Osteocyte (in vitro differentiated cells): ENCODE measurements at regions not wholly inside any gene's neighbourhood (a gene's known extent, or its start where the extent isn't known, plus 50 kb on each side); places are given as distances from the start of the nearest gene placed in this dataset.

Experiments used
- DNase-seq: peaks from one replicate; pipeline ENCODE4 v3.0.0; 2021; ENCODE audit warnings: mixed read lengths; ENCODE audit not compliant: unreplicated experiment; ENCODE audit errors: extremely low spot score
- H3K27ac Mint-ChIP-seq: one replicate; pipeline ENCODE4 v1.8.0; 2021; ENCODE audit warnings: mild to moderate bottlenecking, mixed read lengths; ENCODE audit not compliant: unreplicated experiment
- H3K27me3 Mint-ChIP-seq: one replicate; pipeline ENCODE4 v1.8.0; 2021; ENCODE audit warnings: mixed read lengths; ENCODE audit not compliant: unreplicated experiment
- H3K36me3 Mint-ChIP-seq: one replicate; pipeline ENCODE4 v1.8.0; 2021; ENCODE audit warnings: mixed read lengths; ENCODE audit not compliant: unreplicated experiment
- H3K4me1 Mint-ChIP-seq: one replicate; pipeline ENCODE4 v1.8.0; 2021; ENCODE audit warnings: mixed read lengths; ENCODE audit not compliant: unreplicated experiment
- H3K4me3 Mint-ChIP-seq: one replicate; pipeline ENCODE4 v1.8.0; 2021; ENCODE audit warnings: mild to moderate bottlenecking, moderate library complexity, mixed read lengths; ENCODE audit not compliant: unreplicated experiment
- H3K9me3 Mint-ChIP-seq: one replicate; pipeline ENCODE4 v1.8.0; 2021; ENCODE audit warnings: mixed read lengths; ENCODE audit not compliant: unreplicated experiment
- TF ChIP-seq, protein P1 (sequence below): fragments of 200-600 bp; sonication (generic); IDR thresholded peaks from 2 replicates; pipeline ENCODE4 v1.5.0; 2021; ENCODE audit warnings: antibody characterized with exemption, mild to moderate bottlenecking, moderate library complexity

DNA sequence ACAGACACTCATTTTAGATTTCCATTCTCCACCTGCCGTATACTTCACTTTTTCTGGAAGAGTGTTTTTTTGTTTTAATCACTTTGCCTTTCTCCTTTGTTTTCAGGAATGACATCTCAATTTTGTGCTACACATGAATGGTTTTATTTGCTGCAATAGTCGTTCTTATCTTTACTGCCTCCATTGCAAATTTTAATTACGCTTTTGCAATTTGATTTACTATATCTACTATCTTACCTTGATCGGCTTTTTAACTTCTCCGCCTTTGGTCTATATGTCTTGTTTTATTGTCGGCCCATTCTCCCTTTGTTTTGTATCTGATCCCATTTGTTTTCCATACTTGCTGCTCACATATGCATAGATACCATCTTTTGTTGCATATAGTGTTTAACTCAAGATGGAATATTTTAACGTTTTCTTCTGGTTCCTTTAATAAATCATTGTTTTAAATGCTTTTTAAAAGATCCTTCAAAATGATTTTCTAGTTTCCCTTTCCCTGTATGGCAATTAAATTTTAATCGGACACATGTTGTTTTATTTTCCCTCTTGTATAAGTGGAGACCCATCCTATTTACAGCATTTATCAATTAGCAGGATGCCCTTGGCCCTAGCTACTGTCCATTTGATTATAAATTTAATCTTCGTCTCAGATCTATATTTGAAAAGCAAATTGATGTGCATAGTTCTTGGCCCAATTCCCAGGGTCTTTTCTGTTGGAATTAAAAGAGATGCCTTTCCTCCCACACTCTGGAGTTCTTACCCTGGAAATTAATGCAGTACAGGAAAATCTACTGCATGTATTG lies 97.2 kb upstream of the CNTN4 start:
- H3K4me3 Mint-ChIP-seq, result no peak overlapping the region
- TF ChIP-seq, protein P1, sequence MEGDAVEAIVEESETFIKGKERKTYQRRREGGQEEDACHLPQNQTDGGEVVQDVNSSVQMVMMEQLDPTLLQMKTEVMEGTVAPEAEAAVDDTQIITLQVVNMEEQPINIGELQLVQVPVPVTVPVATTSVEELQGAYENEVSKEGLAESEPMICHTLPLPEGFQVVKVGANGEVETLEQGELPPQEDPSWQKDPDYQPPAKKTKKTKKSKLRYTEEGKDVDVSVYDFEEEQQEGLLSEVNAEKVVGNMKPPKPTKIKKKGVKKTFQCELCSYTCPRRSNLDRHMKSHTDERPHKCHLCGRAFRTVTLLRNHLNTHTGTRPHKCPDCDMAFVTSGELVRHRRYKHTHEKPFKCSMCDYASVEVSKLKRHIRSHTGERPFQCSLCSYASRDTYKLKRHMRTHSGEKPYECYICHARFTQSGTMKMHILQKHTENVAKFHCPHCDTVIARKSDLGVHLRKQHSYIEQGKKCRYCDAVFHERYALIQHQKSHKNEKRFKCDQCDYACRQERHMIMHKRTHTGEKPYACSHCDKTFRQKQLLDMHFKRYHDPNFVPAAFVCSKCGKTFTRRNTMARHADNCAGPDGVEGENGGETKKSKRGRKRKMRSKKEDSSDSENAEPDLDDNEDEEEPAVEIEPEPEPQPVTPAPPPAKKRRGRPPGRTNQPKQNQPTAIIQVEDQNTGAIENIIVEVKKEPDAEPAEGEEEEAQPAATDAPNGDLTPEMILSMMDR, result no peak
- no peak for DNase-seq
- H3K9me3 Mint-ChIP-seq, result peaks cover 8% of the 10 kb centered on the region
- H3K4me1 Mint-ChIP-seq, result peaks cover 10% of the 10 kb centered on the region
- H3K36me3 Mint-ChIP-seq, result peaks cover 2% of the 10 kb centered on the region
- H3K27me3 Mint-ChIP-seq, result no peaks in the 10 kb centered on the region
- no peak overlapping the region for H3K27ac Mint-ChIP-seq

DNA sequence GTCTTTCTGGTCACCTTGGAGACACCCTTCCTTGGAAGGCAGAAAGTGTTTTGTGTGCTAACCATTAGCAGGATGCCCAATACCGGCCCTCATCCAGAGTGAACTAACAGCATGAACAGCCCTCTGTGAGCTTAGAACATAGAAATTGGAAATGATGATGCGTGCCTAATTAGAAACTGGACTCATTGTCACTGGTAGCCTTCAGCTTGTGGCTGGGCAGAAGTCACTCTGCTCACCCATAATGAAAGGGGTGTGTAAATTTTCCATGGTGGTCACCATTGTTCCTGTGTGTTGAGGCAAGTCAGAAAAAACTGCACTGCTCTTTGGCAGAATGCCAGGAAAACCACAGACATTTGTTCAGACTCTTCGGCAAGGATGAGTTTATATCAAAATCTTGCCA lies 74.7 kb upstream of the CNTN4 start:
- Mint-ChIP-seq H3K27ac (no peak overlapping the region), H3K9me3 (peaks cover 9% of the 10 kb centered on the region), H3K4me3 (no peak overlapping the region), H3K27me3 (peaks cover 3% of the 10 kb centered on the region), H3K4me1 (no peaks in the 10 kb centered on the region), H3K36me3 (no peaks in the 10 kb centered on the region)
- TF ChIP-seq, protein P1, result no peak
- DNase-seq, result no peak

DNA sequence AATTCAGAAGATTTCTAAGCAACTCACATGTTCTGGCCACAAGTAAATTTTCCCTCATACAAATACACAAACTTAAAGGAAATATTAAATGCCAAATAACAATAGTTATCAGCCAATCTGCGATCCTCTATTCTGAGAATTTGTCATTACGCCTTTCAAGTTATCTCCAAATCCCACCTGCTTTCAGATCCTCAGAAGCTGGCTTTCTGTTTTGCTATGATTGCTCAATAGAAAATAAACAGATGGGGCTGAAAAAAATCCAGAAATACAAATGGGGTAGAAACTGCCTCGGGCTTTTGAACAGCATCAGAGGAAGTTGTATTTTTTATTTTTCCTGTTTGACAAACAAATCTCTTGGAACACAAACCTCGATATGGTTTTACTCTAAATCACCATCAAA lies 74.0 kb upstream of the CNTN4 start:
- DNase-seq, result no peak
- H3K27me3 Mint-ChIP-seq, result peaks cover 3% of the 10 kb centered on the region
- no peaks in the 10 kb centered on the region for H3K4me1 Mint-ChIP-seq
- peaks cover 5% of the 10 kb centered on the region for H3K9me3 Mint-ChIP-seq
- TF ChIP-seq, protein P1, result no peak
- no peak overlapping the region for H3K4me3 Mint-ChIP-seq
- no peaks in the 10 kb centered on the region for H3K36me3 Mint-ChIP-seq
- no peak overlapping the region for H3K27ac Mint-ChIP-seq

DNA sequence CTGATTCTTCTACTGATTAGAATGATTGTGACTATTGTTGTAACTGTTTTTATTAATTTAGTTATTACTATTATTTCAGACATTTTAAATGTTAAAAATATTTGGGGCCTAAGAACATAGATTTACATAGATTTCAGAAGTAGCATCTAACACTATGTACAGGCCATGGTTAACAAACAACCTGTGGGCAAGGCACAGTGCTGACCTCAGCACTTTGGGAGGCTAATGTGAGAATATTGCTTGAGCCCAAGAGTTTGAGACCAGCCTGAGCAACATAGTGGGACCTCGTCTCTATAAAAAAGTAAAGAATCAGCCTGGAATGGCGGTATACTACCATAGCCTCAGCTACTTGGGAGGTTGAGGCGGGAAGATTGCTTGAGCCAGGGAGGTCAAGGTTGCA lies 69.1 kb upstream of the CNTN4 start:
- TF ChIP-seq, protein P1, result no peak
- Mint-ChIP-seq H3K9me3 (no peaks in the 10 kb centered on the region), H3K27ac (no peak overlapping the region), H3K27me3 (peaks cover 7% of the 10 kb centered on the region), H3K4me1 (no peaks in the 10 kb centered on the region), H3K36me3 (no peaks in the 10 kb centered on the region), H3K4me3 (no peak overlapping the region)
- no peak for DNase-seq

DNA sequence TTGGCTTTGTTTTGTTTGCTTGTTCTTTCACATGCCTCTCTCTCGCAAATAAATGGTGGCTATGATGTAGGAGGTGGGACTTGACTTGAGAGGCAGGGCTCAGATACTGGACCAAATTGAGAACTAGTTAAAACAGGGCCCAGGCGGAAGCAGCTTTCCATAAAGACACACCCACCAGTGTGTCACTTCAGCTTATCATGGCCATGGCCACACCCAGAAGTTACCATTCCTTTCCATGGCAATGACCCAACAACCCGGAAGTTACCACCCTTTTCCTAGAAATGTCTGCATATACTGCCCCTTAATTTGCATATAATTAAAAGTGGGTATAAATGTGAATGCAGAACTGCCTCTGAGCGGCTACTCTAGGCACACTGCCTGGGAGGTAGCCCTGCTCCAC lies 62.6 kb upstream of the CNTN4 start:
- no peak for DNase-seq
- no peaks in the 10 kb centered on the region for H3K36me3 Mint-ChIP-seq
- no peaks in the 10 kb centered on the region for H3K9me3 Mint-ChIP-seq
- H3K4me1 Mint-ChIP-seq, result no peaks in the 10 kb centered on the region
- TF ChIP-seq, protein P1, result no peak
- no peak overlapping the region for H3K4me3 Mint-ChIP-seq
- H3K27me3 Mint-ChIP-seq, result peaks cover 3% of the 10 kb centered on the region
- no peak overlapping the region for H3K27ac Mint-ChIP-seq
